ENCODE measurements at regions not wholly inside any gene's neighbourhood (a gene's known extent, or its start where the extent isn't known, plus 50 kb on each side); places are given as distances from the start of the nearest gene placed in this dataset.
"Not testable (repeated sequence)": the region's sequence is repeated elsewhere in the genome, so short reads cannot be mapped to it uniquely, and the experiment has no call there.

GRCh38 chr3:137866001-137866400 lies 101.9 kb downstream of the SOX14 start:
- in situ Hi-C loops (cut with HindIII; ENCODE audit: low sequenced_read_pairs) = no loop called here
- TF ChIP-seq CTCF (IDR thresholded peaks at IDR 0.05; ENCODE audit: low read depth, low read length, missing control alignments) = no peak
- DNase-seq (ENCODE audit: low read depth) = no peak
- no peak overlapping the region for H3K4me3 ChIP-seq (ENCODE audit: low read depth, low read length)

GRCh38 chr3:137866933-137867332 lies 102.8 kb downstream of the SOX14 start:
- TF ChIP-seq CTCF (IDR thresholded peaks at IDR 0.05; ENCODE audit: low read depth, low read length, missing control alignments) = no peak
- no peak overlapping the region for H3K4me3 ChIP-seq (ENCODE audit: low read depth, low read length)
- in situ Hi-C loops (cut with HindIII; ENCODE audit: low sequenced_read_pairs) = no loop called here
- no peak for DNase-seq (ENCODE audit: low read depth)

GRCh38 chr3:137867611-137868010 lies 103.5 kb downstream of the SOX14 start:
- TF ChIP-seq CTCF (IDR thresholded peaks at IDR 0.05; ENCODE audit: low read depth, low read length, missing control alignments) = no peak
- H3K4me3 ChIP-seq (ENCODE audit: low read depth, low read length) = no peak overlapping the region
- in situ Hi-C loops (cut with HindIII; ENCODE audit: low sequenced_read_pairs) = no loop called here
- no peak for DNase-seq (ENCODE audit: low read depth)

- no peak for DNase-seq (ENCODE audit: low read depth)
- in situ Hi-C loops (cut with HindIII; ENCODE audit: low sequenced_read_pairs) = no loop called here
- no peak for TF ChIP-seq CTCF (IDR thresholded peaks at IDR 0.05; ENCODE audit: low read depth, low read length, missing control alignments)
- H3K4me3 ChIP-seq (ENCODE audit: low read depth, low read length) = no peak overlapping the region
Measured at GRCh38 chr3:137869022-137869421, 104.9 kb downstream of the SOX14 start.

- in situ Hi-C loops (cut with HindIII; ENCODE audit: low sequenced_read_pairs); H3K4me3 ChIP-seq (ENCODE audit: low read depth, low read length); DNase-seq (ENCODE audit: low read depth): not testable (repeated sequence)
Measured at GRCh38 chr3:137872589-137872988, 108.5 kb downstream of the SOX14 start.

GRCh38 chr3:137896842-137897241 lies 113.1 kb upstream of the CLDN18 start:
- H3K4me3 ChIP-seq (ENCODE audit: low read depth, low read length); DNase-seq (ENCODE audit: low read depth); in situ Hi-C loops (cut with HindIII; ENCODE audit: low sequenced_read_pairs): not testable (repeated sequence)

- in situ Hi-C loops (cut with HindIII; ENCODE audit: low sequenced_read_pairs) = no loop called here
Measured at GRCh38 chr3:137906985-137907649, 102.8 kb upstream of the CLDN18 start.

More at GRCh38 chr3:137906985-137907649, 102.8 kb upstream of the CLDN18 start:
- no peak for TF ChIP-seq CTCF (IDR thresholded peaks at IDR 0.05; ENCODE audit: low read depth, low read length, missing control alignments)
- no peak for DNase-seq (ENCODE audit: low read depth)
- no peak overlapping the region for H3K4me3 ChIP-seq (ENCODE audit: low read depth, low read length)
